Neural cell (in vitro differentiated cells): ENCODE measurements at regions not wholly inside any gene's neighbourhood (a gene's known extent, or its start where the extent isn't known, plus 50 kb on each side); places are given as distances from the start of the nearest gene placed in this dataset.

Experiments
- H2AFZ ChIP-seq: fragments of 200-600, 300-800 bp; sonication (generic), shearing (Covaris generic); 2 replicates; pipeline ENCODE4 v1.6.0; 2014; ENCODE audit warnings: low read depth, mild to moderate bottlenecking, antibody characterized with exemption, low read length, moderate library complexity
- H3F3A ChIP-seq: fragments of 200-600 bp; shearing (Covaris generic); 2 replicates; pipeline ENCODE4 v1.6.1; 2016; ENCODE audit warnings: mild to moderate bottlenecking, moderate library complexity, mixed read lengths, antibody characterized with exemption, low read length; ENCODE audit not compliant: insufficient read depth, poor library complexity, severe bottlenecking
- H3K27ac ChIP-seq: fragments of 200-600, 300-800 bp; sonication (generic), shearing (Covaris generic); 2 replicates; pipeline ENCODE4 v1.5.1; 2014; ENCODE audit warnings: mild to moderate bottlenecking, low read length, moderate library complexity
- H3K27me3 ChIP-seq: fragments of 300-800, 200-600 bp; sonication (generic), shearing (Covaris generic); 2 replicates; pipeline ENCODE4 v1.6.0; 2014; ENCODE audit warnings: mild to moderate bottlenecking, low read depth, low read length, moderate library complexity; ENCODE audit not compliant: insufficient read depth
- H3K36me3 ChIP-seq: fragments of 300-800, 200-600 bp; sonication (generic), shearing (Covaris generic); 2 replicates; pipeline ENCODE4 v1.5.1; 2014; ENCODE audit warnings: mild to moderate bottlenecking, antibody characterized with exemption, low read length, moderate library complexity; ENCODE audit not compliant: insufficient read depth
- H3K4me2 ChIP-seq: fragments of 300-800, 200-600 bp; sonication (generic), shearing (Covaris generic); 2 replicates; pipeline ENCODE4 v1.6.0; 2014; ENCODE audit warnings: mild to moderate bottlenecking, low read length
- H3K4me3 ChIP-seq: fragments of 300-800, 200-600 bp; sonication (generic), shearing (Covaris generic); 2 replicates; pipeline ENCODE4 v1.5.1; 2014; ENCODE audit warnings: mild to moderate bottlenecking, low read length, moderate library complexity
- H3K79me2 ChIP-seq: fragments of 200-600 bp; shearing (Covaris generic); replicated peaks from 2 replicates; pipeline ENCODE4 v1.6.0; 2014; ENCODE audit warnings: mild to moderate bottlenecking, low read length, moderate library complexity; ENCODE audit not compliant: insufficient read depth
- H3K9ac ChIP-seq: fragments of 300-800, 200-600 bp; sonication (generic), shearing (Covaris generic); 2 replicates; pipeline ENCODE4 v1.6.1; 2016; ENCODE audit warnings: mild to moderate bottlenecking, low read length, mixed read lengths
- H3K9me2 ChIP-seq: fragments of 200-600 bp; shearing (Covaris generic); 2 replicates; pipeline ENCODE4 v1.6.1; 2016; ENCODE audit warnings: mild to moderate bottlenecking, low read length, mixed read lengths; ENCODE audit not compliant: insufficient read depth
- H3K9me3 ChIP-seq: fragments of 200-600, 300-800 bp; sonication (generic), shearing (Covaris generic); 2 replicates; pipeline ENCODE4 v1.6.1; 2016; ENCODE audit warnings: mild to moderate bottlenecking, mixed run types, low read length, moderate library complexity, mixed read lengths
- H4K20me1 ChIP-seq: fragments of 200-600 bp; shearing (Covaris generic); 2 replicates; pipeline ENCODE4 v1.6.1; 2016; ENCODE audit warnings: mild to moderate bottlenecking, mixed run types; ENCODE audit not compliant: insufficient read depth
- CTCF ChIP-seq: fragments of 450-650 bp; IDR thresholded peaks from 2 replicates; pipeline ENCODE4 v1.5.1; 2014; ENCODE audit warnings: antibody characterized with exemption, mild to moderate bottlenecking, moderate library complexity; ENCODE audit not compliant: poor library complexity, severe bottlenecking
- EP300 ChIP-seq: fragments of 450-650 bp; conservative IDR thresholded peaks from 2 replicates; pipeline ENCODE4 v1.6.1; 2014; ENCODE audit warnings: antibody characterized with exemption, mild to moderate bottlenecking, moderate library complexity; ENCODE audit not compliant: poor library complexity, severe bottlenecking
- EZH2 ChIP-seq: fragments of 200-600, 300-800 bp; shearing (Covaris generic), sonication (generic); IDR thresholded peaks from 2 replicates; pipeline ENCODE4 v1.6.1; 2014; ENCODE audit warnings: antibody characterized with exemption, low read length, borderline replicate concordance, mild to moderate bottlenecking; ENCODE audit not compliant: insufficient read depth, poor library complexity, severe bottlenecking
- MXI1 ChIP-seq: fragments of 450-650 bp; conservative IDR thresholded peaks from 2 replicates; pipeline ENCODE4 v1.6.1; 2014; ENCODE audit warnings: antibody characterized with exemption, mild to moderate bottlenecking; ENCODE audit not compliant: poor library complexity, severe bottlenecking
- POLR2AphosphoS5 ChIP-seq: IDR thresholded peaks from 2 replicates; pipeline ENCODE4 v1.6.1; 2012
- RAD21 ChIP-seq: fragments of 450-650 bp; conservative IDR thresholded peaks from 2 replicates; pipeline ENCODE4 v1.6.1; 2014; ENCODE audit warnings: antibody characterized with exemption, mild to moderate bottlenecking, moderate library complexity
- REST ChIP-seq: IDR thresholded peaks from 2 replicates; pipeline ENCODE4 v1.6.1; 2012; ENCODE audit warnings: borderline replicate concordance
- SMC3 ChIP-seq: fragments of 450-650 bp; conservative IDR thresholded peaks from 2 replicates; pipeline ENCODE4 v1.6.1; 2014; ENCODE audit warnings: antibody characterized with exemption, mild to moderate bottlenecking, moderate library complexity; ENCODE audit not compliant: poor library complexity
- TAF1 ChIP-seq: IDR thresholded peaks from 2 replicates; pipeline ENCODE4 v1.6.1; 2012; ENCODE audit warnings: low read depth

GRCh38 chr18:73244401-73244800, 376.6 kb upstream of the NETO1 start:
- H2AFZ ChIP-seq, result no peak overlapping the region
- H3K9me3 ChIP-seq, result no peaks in the 10 kb centered on the region
- no peak overlapping the region for H3K9ac ChIP-seq
- H3K4me3 ChIP-seq, result no peak overlapping the region
- H4K20me1 ChIP-seq, result no peaks in the 10 kb centered on the region
- no peaks in the 10 kb centered on the region for H3K27me3 ChIP-seq
- H3K27ac ChIP-seq, result no peak overlapping the region
- no peaks in the 10 kb centered on the region for H3K9me2 ChIP-seq
- H3K79me2 ChIP-seq, result no peaks in the 10 kb centered on the region
- TF ChIP-seq EZH2 (no peak), MXI1 (no peak), POLR2AphosphoS5 (no peak), CTCF (no peak), EP300 (no peak), RAD21 (no peak), REST (no peak), SMC3 (no peak), TAF1 (no peak)
- no peaks in the 10 kb centered on the region for H3K36me3 ChIP-seq
- no peaks in the 10 kb centered on the region for H3F3A ChIP-seq
- no peak overlapping the region for H3K4me2 ChIP-seq

- Histone ChIP-seq H3K27ac (no peak overlapping the region), H3K9ac (no peak overlapping the region), H3K27me3 (no peaks in the 10 kb centered on the region)
Observed at GRCh38 chr18:73240899-73241298, 373.1 kb upstream of the NETO1 start.

More at GRCh38 chr18:73240899-73241298, 373.1 kb upstream of the NETO1 start:
- H3K36me3 ChIP-seq, result no peaks in the 10 kb centered on the region
- H3K9me2 ChIP-seq, result no peaks in the 10 kb centered on the region
- no peaks in the 10 kb centered on the region for H4K20me1 ChIP-seq
- TF ChIP-seq POLR2AphosphoS5 (no peak), SMC3 (no peak), EZH2 (no peak), MXI1 (no peak), RAD21 (no peak), CTCF (no peak), REST (no peak), EP300 (no peak)
- no peak overlapping the region for H3K4me3 ChIP-seq
- H3K4me2 ChIP-seq, result no peak overlapping the region
- H3K9me3 ChIP-seq, result no peaks in the 10 kb centered on the region
- no peaks in the 10 kb centered on the region for H3F3A ChIP-seq
- no peaks in the 10 kb centered on the region for H3K79me2 ChIP-seq
- no peak overlapping the region for H2AFZ ChIP-seq
